ENCODE measurements at regions not wholly inside any gene's neighbourhood (a gene's known extent, or its start where the extent isn't known, plus 50 kb on each side); places are given as distances from the start of the nearest gene placed in this dataset.

- Histone ChIP-seq H3K36me3 (ENCODE audit: control insufficient read depth, low read length) (no peaks in the 10 kb centered on the region), H3K27me3 (ENCODE audit: control insufficient read depth, low read length) (no peaks in the 10 kb centered on the region), H3K4me2 (ENCODE audit: low read length) (no peak overlapping the region), H3K9me2 (replicated peaks; ENCODE audit: control insufficient read depth, low read length) (no peaks in the 10 kb centered on the region), H3K9me3 (ENCODE audit: control insufficient read depth, insufficient read depth, low read length) (no peaks in the 10 kb centered on the region), H3K4me3 (ENCODE audit: low read length) (no peak overlapping the region), H3F3A (ENCODE audit: control insufficient read depth, insufficient read depth) (no peaks in the 10 kb centered on the region), H3K4me1 (ENCODE audit: control insufficient read depth, low read length) (no peaks in the 10 kb centered on the region), H3K27ac (ENCODE audit: low read depth, low read length) (no peak overlapping the region), H4K20me1 (ENCODE audit: control insufficient read depth, insufficient read depth, low read depth, low read length) (no peaks in the 10 kb centered on the region), H3K79me2 (ENCODE audit: control insufficient read depth, low read length) (no peaks in the 10 kb centered on the region)
- TF ChIP-seq EZH2phosphoT487 (IDR thresholded peaks at IDR 0.05; ENCODE audit: borderline replicate concordance, low read length): no peak
- TF ChIP-seq, protein P1, sequence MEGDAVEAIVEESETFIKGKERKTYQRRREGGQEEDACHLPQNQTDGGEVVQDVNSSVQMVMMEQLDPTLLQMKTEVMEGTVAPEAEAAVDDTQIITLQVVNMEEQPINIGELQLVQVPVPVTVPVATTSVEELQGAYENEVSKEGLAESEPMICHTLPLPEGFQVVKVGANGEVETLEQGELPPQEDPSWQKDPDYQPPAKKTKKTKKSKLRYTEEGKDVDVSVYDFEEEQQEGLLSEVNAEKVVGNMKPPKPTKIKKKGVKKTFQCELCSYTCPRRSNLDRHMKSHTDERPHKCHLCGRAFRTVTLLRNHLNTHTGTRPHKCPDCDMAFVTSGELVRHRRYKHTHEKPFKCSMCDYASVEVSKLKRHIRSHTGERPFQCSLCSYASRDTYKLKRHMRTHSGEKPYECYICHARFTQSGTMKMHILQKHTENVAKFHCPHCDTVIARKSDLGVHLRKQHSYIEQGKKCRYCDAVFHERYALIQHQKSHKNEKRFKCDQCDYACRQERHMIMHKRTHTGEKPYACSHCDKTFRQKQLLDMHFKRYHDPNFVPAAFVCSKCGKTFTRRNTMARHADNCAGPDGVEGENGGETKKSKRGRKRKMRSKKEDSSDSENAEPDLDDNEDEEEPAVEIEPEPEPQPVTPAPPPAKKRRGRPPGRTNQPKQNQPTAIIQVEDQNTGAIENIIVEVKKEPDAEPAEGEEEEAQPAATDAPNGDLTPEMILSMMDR (IDR thresholded peaks at IDR 0.05; ENCODE audit: low read depth, low read length, poor library complexity, severe bottlenecking): no peak
Observed at GRCh38 chr5:23013395-23013998, 160.4 kb upstream of the CDH12 start.

DNA sequence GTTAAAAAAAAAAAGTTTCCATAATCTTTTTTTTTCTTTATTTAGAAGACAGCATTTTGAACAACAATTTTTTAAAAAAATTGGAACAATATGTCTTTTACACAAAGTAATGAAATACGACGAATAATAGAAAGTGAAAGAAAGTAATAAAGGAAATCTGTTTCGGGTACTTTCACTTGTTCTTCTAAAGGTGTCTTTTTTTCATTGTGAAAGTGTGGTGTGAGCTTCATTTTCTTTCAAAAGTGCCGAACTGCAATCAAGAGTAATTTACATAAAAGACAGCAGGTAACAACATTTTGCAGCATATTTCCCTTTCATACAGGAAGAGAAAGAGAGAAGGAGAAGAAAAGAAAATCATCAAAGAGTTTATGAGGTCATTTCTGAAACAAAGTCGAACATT lies 159.7 kb upstream of the CDH12 start:
- no peak overlapping the region for H3K4me2 ChIP-seq (ENCODE audit: low read length)
- H3K4me3 ChIP-seq (ENCODE audit: low read length): no peak overlapping the region

DNA sequence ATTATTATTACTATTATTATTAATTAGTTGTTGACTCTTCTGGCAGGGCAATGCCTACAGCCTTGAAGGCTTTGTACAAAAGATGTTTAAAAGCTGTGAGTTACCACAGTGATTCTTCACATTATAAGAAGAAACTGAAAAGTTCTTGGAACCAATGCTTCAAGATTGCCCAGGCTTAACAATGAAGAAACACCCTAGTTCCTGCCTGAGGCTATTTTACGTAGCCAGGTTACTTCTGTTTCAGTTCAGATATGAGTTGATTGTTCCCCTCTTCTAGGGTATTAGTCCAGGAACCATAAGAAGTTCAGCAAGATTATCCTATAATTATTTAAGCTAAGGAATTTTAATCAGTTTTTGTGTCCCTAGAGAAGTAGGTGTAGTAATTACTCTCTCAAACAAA lies 154.6 kb upstream of the CDH12 start:
- no peaks in the 10 kb centered on the region for H3K36me3 ChIP-seq (ENCODE audit: control insufficient read depth, low read length)
- TF ChIP-seq, protein P1 (IDR thresholded peaks at IDR 0.05; ENCODE audit: low read depth, low read length, poor library complexity, severe bottlenecking): no peak
- no peak for TF ChIP-seq EZH2phosphoT487 (IDR thresholded peaks at IDR 0.05; ENCODE audit: borderline replicate concordance, low read length)
- H3K27me3 ChIP-seq (ENCODE audit: control insufficient read depth, low read length): no peaks in the 10 kb centered on the region
- no peaks in the 10 kb centered on the region for H3K4me1 ChIP-seq (ENCODE audit: control insufficient read depth, low read length)
- no peaks in the 10 kb centered on the region for H3K79me2 ChIP-seq (ENCODE audit: control insufficient read depth, low read length)
- no peak overlapping the region for H3K27ac ChIP-seq (ENCODE audit: low read depth, low read length)
- no peak overlapping the region for H3K4me3 ChIP-seq (ENCODE audit: low read length)
- H4K20me1 ChIP-seq (ENCODE audit: control insufficient read depth, insufficient read depth, low read depth, low read length): no peaks in the 10 kb centered on the region
- no peaks in the 10 kb centered on the region for H3K9me3 ChIP-seq (ENCODE audit: control insufficient read depth, insufficient read depth, low read length)
- H3K9me2 ChIP-seq (replicated peaks; ENCODE audit: control insufficient read depth, low read length): no peaks in the 10 kb centered on the region
- no peak overlapping the region for H3K4me2 ChIP-seq (ENCODE audit: low read length)
- H3F3A ChIP-seq (ENCODE audit: control insufficient read depth, insufficient read depth): no peaks in the 10 kb centered on the region

More for the DNA sequence above, 159.7 kb upstream of the CDH12 start:
- H3K9me3 ChIP-seq (ENCODE audit: control insufficient read depth, insufficient read depth, low read length): no peaks in the 10 kb centered on the region
- H3K27ac ChIP-seq (ENCODE audit: low read depth, low read length): no peak overlapping the region
- no peaks in the 10 kb centered on the region for H3K27me3 ChIP-seq (ENCODE audit: control insufficient read depth, low read length)
- no peaks in the 10 kb centered on the region for H4K20me1 ChIP-seq (ENCODE audit: control insufficient read depth, insufficient read depth, low read depth, low read length)
- no peaks in the 10 kb centered on the region for H3K4me1 ChIP-seq (ENCODE audit: control insufficient read depth, low read length)
- no peaks in the 10 kb centered on the region for H3K9me2 ChIP-seq (replicated peaks; ENCODE audit: control insufficient read depth, low read length)
- no peak for TF ChIP-seq EZH2phosphoT487 (IDR thresholded peaks at IDR 0.05; ENCODE audit: borderline replicate concordance, low read length)
- TF ChIP-seq, protein P1 (IDR thresholded peaks at IDR 0.05; ENCODE audit: low read depth, low read length, poor library complexity, severe bottlenecking): no peak
- no peaks in the 10 kb centered on the region for H3F3A ChIP-seq (ENCODE audit: control insufficient read depth, insufficient read depth)
- no peaks in the 10 kb centered on the region for H3K79me2 ChIP-seq (ENCODE audit: control insufficient read depth, low read length)
- no peaks in the 10 kb centered on the region for H3K36me3 ChIP-seq (ENCODE audit: control insufficient read depth, low read length)

All from DOHH2 (cell line).